GM12872 (cell line): ENCODE measurements at regions not wholly inside any gene's neighbourhood (a gene's known extent, or its start where the extent isn't known, plus 50 kb on each side); places are given as distances from the start of the nearest gene placed in this dataset.

Source experiments
- TF ChIP-seq, protein P1 (sequence below): IDR thresholded peaks from 3 replicates; pipeline ENCODE4 v1.5.1; 2011; ENCODE audit warnings: low read depth, mild to moderate bottlenecking, low read length, moderate library complexity; ENCODE audit not compliant: insufficient read depth

DNA sequence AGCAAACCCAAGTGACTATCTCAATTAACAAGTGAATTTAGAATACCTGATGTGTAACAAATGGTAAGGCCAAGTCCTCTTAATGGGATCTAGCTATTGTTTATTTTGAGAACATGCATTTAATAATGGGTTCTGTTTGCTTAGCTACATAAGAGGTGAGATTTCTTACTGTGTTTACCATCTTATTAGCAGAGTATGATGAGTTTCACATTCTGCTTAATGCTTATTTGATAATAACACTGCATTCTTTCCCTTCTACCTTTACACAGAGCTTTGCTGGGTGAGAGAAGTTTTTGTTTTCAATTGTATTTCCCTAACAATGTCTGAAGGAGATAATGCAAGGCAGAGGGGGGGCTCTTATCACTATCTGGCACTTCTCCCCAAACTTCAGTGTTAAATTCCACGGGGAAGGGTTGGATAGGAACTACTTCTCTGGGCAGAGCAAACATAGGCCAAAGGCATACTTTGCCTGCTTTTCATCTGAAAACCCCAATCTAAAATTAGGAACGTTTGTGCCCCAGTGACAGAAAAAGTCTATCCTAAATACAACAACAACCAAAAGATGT is 129.0 kb upstream of the ATXN7L3B start:
- TF ChIP-seq, protein P1, sequence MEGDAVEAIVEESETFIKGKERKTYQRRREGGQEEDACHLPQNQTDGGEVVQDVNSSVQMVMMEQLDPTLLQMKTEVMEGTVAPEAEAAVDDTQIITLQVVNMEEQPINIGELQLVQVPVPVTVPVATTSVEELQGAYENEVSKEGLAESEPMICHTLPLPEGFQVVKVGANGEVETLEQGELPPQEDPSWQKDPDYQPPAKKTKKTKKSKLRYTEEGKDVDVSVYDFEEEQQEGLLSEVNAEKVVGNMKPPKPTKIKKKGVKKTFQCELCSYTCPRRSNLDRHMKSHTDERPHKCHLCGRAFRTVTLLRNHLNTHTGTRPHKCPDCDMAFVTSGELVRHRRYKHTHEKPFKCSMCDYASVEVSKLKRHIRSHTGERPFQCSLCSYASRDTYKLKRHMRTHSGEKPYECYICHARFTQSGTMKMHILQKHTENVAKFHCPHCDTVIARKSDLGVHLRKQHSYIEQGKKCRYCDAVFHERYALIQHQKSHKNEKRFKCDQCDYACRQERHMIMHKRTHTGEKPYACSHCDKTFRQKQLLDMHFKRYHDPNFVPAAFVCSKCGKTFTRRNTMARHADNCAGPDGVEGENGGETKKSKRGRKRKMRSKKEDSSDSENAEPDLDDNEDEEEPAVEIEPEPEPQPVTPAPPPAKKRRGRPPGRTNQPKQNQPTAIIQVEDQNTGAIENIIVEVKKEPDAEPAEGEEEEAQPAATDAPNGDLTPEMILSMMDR: no peak

DNA sequence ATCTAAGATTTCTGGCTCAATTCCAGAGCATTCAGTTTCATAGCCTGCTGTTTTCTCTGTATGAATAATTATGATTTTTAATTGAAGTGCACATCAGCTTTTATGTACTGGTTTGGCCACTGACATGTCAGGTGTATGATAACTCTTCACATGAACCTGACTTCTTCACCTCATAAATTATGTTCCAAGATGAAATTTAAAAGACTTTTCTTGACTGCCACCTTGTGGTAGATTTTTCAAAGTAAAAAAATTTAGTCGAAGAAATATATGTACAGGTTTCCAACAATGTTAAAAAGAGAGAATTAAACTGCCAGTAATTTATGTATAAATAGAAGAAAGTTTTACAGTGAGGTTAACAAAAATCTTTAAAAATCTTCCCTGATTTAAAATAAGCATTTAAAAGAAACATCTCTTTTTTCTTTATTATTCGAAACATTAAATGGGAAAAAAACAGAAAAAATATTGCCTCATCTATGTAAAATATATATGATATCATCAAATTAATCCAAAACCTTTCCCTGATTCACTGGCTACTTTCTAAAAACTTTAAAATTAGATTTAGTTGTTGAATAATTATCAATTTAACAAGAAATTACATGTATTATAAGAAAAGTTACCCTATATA is 124.9 kb upstream of the ATXN7L3B start:
- TF ChIP-seq, protein P1: peak; percentile 16; the same call in 1 of the 3 replicates

DNA sequence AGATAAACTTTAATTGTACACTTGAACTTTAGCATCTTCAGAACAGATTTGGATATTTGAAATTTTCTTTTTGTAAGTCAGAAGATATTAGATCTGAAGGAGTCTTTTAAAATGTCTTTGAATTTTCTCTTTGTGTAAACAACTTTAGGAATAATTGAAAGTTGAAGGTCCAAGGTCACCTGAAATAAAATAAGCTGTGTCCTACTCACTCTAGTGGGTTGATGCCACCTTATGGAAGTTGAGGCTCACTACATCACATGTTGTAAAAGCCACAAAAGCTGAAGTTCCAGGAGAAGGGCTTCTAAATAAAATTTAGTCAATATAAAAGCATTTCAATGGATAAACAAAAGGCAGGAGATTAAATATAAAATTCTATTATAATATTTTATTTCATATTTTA is 122.0 kb upstream of the ATXN7L3B start:
- TF ChIP-seq, protein P1: peak; percentile 50

DNA sequence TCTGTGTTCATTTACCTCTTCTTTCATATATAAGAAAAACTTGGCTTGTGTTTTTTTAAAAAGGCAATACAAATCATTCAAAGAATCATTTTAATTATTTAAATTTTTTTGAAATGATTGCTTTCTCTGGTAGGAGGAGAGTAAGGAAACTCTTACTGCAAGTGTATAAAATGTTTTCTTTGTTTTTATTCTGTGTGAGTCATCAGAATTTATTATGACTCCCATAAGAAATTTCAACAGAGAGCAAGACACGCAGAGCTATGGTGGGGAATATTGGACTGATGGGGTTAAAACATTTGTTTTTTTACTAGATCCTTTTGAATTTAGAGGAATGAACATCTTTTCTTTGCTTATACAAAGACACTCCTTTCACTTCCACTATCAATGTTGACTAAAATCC is 119.1 kb upstream of the ATXN7L3B start:
- TF ChIP-seq, protein P1: no peak

DNA sequence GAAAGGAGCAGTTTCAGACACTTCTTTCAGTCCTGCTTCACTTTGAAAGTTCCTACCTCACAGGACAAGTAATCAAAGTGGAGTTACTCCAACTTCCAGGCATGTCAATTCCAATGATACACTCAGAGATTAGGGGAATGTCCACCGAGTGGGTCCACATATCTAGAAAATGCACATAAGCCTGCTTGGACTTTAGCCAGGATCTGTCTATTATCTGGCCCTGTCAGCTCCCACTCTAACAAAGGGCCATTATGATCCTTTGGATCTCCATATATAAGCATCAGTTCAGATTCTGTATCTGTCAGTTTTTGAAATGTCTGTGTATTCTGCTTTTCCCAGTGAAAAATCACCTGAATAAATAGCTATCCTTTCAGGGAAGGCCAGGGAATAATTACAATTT is 112.9 kb upstream of the ATXN7L3B start:
- TF ChIP-seq, protein P1: no peak

DNA sequence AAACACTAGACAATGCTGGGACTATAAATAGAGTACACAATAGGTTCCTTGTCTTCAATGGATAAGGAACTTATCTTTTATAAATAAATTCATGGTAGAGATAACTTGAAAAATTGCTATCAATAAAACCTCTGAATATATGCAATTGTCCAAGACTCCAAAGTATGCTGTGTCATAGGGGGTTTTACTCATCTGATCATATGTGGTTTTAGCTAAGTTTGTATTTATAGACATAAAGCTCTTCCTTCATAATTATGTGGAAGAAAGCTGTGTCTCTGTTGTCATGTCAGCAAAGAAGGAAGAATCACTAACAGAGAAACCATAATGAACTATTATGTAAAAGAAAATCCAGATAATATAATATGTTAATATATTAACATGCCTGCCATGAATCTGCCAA is 111.5 kb upstream of the ATXN7L3B start:
- TF ChIP-seq, protein P1: no peak

DNA sequence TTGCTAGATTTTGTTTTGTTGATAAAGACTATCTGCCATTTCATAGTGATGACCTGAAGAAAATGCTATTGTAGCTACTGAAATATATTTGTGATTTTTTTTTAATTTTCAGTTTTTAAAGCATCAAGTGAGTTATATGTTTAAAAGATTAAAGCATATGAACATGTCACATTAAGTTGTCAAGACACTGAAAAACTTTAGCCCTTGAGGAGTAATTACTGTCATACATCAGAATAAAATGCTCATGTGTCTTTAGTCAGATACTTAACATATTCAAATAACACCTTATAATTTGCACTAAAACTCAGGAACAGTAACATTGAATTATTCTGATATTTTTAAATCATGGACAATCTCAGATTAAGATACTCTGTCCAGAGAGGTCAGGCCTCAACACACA is 108.1 kb upstream of the ATXN7L3B start:
- TF ChIP-seq, protein P1: no peak
